ENCODE measurements at regions not wholly inside any gene's neighbourhood (a gene's known extent, or its start where the extent isn't known, plus 50 kb on each side); places are given as distances from the start of the nearest gene placed in this dataset.

DNA sequence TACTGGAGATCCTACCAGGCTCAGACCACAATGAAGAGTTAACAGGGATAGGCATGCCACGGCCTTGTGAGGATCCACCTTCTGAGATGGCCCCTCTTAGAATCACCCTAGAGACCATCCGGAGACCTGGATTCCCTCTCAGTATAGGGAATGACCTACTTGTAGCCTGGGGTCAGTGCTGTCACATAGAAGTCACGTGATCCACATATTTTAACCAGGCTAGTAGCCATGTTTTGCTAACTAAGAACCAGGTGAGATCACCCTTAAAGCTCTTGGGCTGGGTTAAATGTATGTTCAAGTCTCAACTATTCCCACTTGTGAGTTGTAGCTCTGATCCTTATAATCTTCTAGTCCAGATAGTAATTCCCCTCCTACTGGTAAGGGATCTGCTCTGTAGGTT lies 215.4 kb downstream of the CCNG2 start:
- SMC1A ChIA-PET (ENCODE audit: uncharacterized antibody, unreplicated experiment): interaction anchor here (0.9 to 1.3 kb wide), 3 partner anchors 10 to 229 kb away, joined by 3 to 8 read pairs (median 4); no protein-coding TSS in a partner anchor
- Histone ChIP-seq H3K79me2 (ENCODE audit: control insufficient read depth, insufficient read depth, low read length) (no peaks in the 10 kb centered on the region), H3K4me3 (no peak overlapping the region), H3K9ac (ENCODE audit: control insufficient read depth, insufficient read depth, low read length) (no peak overlapping the region), H3K4me1 (ENCODE audit: control insufficient read depth, insufficient read depth, low read length) (no peaks in the 10 kb centered on the region), H4K20me1 (ENCODE audit: control insufficient read depth, insufficient read depth) (no peaks in the 10 kb centered on the region), H3K27ac (ENCODE audit: control insufficient read depth, insufficient read depth) (no peak overlapping the region), H3K4me2 (ENCODE audit: control insufficient read depth, insufficient read depth) (no peak overlapping the region), H3K36me3 (ENCODE audit: control insufficient read depth in 2 of 2, insufficient read depth in 2 of 2, low read length in 1 of 2) (no peaks in the 10 kb centered on the region), H3K27me3 (replicated peaks in 1 of 2; ENCODE audit: control insufficient read depth in 2 of 2, insufficient read depth in 2 of 2, low read length in 1 of 2) (peaks cover 0 to under 1% of the 10 kb centered on the region in 2 experiments; a peak in 2 of 4 replicates), H2AFZ (ENCODE audit: control insufficient read depth, low read depth, low read length) (no peak overlapping the region), H3K9me3 (replicated peaks; ENCODE audit: control insufficient read depth, insufficient read depth, low read length) (no peaks in the 10 kb centered on the region)
- RAD21 ChIA-PET (ENCODE audit: unreplicated experiment): no interaction called here
- no TSS peak for BruUV-seq (replicated peaks)
- POLR2A ChIA-PET: no interaction called here
- CTCF ChIA-PET: interaction anchor here (1.3 to 2.1 kb wide), 3 partner anchors 9 to 229 kb away, joined by 5 to 7 read pairs (median 5); no protein-coding TSS in a partner anchor
- ATAC-seq (no peak), FAIRE-seq (no peak), DNase-seq (ENCODE audit: low read depth, low spot score) (no peak)
- WGBS (ENCODE audit: insufficient coverage, insufficient replicate concordance, low lambda C conversion rate, missing lambda C conversion rate): 6% methylated on average over 3 of the region's 3 CpGs
- intact Hi-C loops (cut with micrococcal nuclease; ENCODE audit: unreplicated experiment) (no loop called here), in situ Hi-C loops (cut with MboI) (loop anchor here (10.0 kb wide), 1 partner anchor 252 kb away; no protein-coding TSS in a partner anchor)
- TF ChIP-seq SIX5 (IDR thresholded peaks at IDR 0.05; ENCODE audit: low read depth, low read length, severe bottlenecking) (no peak), MTA2 (IDR thresholded peaks at IDR 0.05; ENCODE audit: low read depth) (no peak), ZNF384 (IDR thresholded peaks at IDR 0.05; ENCODE audit: borderline replicate concordance, low read depth, low read length) (no peak), MEF2B (IDR thresholded peaks at IDR 0.05; ENCODE audit: partially characterized antibody, poor library complexity, severe bottlenecking) (no peak), TBL1XR1 (IDR thresholded peaks at IDR 0.05; ENCODE audit: low read depth, low read length) (no peak), FOS (IDR thresholded peaks at IDR 0.05; ENCODE audit: borderline replicate concordance, extremely low read depth, insufficient read length) (no peak), STAT3 (IDR thresholded peaks at IDR 0.05; ENCODE audit: low read depth, low read length) (no peak)
- TF ChIP-seq, protein P1, sequence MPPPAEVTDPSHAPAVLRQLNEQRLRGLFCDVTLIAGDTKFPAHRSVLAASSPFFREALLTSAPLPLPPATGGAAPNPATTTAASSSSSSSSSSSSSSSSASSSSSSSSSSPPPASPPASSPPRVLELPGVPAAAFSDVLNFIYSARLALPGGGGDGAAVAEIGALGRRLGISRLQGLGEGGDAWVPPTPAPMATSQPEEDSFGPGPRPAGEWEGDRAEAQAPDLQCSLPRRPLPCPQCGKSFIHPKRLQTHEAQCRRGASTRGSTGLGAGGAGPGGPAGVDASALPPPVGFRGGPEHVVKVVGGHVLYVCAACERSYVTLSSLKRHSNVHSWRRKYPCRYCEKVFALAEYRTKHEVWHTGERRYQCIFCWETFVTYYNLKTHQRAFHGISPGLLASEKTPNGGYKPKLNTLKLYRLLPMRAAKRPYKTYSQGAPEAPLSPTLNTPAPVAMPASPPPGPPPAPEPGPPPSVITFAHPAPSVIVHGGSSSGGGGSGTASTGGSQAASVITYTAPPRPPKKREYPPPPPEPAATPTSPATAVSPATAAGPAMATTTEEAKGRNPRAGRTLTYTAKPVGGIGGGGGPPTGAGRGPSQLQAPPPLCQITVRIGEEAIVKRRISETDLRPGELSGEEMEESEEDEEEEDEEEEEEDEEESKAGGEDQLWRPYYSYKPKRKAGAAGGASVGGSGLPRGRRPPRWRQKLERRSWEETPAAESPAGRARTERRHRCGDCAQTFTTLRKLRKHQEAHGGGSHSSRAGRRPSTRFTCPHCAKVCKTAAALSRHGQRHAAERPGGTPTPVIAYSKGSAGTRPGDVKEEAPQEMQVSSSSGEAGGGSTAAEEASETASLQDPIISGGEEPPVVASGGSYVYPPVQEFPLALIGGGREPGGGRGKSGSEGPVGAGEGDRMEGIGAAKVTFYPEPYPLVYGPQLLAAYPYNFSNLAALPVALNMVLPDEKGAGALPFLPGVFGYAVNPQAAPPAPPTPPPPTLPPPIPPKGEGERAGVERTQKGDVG (CRISPR knock-in tag; IDR thresholded peaks at IDR 0.05): no peak
- TF ChIP-seq, protein P2, sequence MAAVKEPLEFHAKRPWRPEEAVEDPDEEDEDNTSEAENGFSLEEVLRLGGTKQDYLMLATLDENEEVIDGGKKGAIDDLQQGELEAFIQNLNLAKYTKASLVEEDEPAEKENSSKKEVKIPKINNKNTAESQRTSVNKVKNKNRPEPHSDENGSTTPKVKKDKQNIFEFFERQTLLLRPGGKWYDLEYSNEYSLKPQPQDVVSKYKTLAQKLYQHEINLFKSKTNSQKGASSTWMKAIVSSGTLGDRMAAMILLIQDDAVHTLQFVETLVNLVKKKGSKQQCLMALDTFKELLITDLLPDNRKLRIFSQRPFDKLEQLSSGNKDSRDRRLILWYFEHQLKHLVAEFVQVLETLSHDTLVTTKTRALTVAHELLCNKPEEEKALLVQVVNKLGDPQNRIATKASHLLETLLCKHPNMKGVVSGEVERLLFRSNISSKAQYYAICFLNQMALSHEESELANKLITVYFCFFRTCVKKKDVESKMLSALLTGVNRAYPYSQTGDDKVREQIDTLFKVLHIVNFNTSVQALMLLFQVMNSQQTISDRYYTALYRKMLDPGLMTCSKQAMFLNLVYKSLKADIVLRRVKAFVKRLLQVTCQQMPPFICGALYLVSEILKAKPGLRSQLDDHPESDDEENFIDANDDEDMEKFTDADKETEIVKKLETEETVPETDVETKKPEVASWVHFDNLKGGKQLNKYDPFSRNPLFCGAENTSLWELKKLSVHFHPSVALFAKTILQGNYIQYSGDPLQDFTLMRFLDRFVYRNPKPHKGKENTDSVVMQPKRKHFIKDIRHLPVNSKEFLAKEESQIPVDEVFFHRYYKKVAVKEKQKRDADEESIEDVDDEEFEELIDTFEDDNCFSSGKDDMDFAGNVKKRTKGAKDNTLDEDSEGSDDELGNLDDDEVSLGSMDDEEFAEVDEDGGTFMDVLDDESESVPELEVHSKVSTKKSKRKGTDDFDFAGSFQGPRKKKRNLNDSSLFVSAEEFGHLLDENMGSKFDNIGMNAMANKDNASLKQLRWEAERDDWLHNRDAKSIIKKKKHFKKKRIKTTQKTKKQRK (IDR thresholded peaks at IDR 0.05; ENCODE audit: low read depth, low read length): no peak
- TF ChIP-seq, protein P3, sequence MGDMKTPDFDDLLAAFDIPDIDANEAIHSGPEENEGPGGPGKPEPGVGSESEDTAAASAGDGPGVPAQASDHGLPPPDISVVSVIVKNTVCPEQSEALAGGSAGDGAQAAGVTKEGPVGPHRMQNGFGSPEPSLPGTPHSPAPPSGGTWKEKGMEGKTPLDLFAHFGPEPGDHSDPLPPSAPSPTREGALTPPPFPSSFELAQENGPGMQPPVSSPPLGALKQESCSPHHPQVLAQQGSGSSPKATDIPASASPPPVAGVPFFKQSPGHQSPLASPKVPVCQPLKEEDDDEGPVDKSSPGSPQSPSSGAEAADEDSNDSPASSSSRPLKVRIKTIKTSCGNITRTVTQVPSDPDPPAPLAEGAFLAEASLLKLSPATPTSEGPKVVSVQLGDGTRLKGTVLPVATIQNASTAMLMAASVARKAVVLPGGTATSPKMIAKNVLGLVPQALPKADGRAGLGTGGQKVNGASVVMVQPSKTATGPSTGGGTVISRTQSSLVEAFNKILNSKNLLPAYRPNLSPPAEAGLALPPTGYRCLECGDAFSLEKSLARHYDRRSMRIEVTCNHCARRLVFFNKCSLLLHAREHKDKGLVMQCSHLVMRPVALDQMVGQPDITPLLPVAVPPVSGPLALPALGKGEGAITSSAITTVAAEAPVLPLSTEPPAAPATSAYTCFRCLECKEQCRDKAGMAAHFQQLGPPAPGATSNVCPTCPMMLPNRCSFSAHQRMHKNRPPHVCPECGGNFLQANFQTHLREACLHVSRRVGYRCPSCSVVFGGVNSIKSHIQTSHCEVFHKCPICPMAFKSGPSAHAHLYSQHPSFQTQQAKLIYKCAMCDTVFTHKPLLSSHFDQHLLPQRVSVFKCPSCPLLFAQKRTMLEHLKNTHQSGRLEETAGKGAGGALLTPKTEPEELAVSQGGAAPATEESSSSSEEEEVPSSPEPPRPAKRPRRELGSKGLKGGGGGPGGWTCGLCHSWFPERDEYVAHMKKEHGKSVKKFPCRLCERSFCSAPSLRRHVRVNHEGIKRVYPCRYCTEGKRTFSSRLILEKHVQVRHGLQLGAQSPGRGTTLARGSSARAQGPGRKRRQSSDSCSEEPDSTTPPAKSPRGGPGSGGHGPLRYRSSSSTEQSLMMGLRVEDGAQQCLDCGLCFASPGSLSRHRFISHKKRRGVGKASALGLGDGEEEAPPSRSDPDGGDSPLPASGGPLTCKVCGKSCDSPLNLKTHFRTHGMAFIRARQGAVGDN (IDR thresholded peaks at IDR 0.05): no peak
- TF ChIP-seq, protein P4, sequence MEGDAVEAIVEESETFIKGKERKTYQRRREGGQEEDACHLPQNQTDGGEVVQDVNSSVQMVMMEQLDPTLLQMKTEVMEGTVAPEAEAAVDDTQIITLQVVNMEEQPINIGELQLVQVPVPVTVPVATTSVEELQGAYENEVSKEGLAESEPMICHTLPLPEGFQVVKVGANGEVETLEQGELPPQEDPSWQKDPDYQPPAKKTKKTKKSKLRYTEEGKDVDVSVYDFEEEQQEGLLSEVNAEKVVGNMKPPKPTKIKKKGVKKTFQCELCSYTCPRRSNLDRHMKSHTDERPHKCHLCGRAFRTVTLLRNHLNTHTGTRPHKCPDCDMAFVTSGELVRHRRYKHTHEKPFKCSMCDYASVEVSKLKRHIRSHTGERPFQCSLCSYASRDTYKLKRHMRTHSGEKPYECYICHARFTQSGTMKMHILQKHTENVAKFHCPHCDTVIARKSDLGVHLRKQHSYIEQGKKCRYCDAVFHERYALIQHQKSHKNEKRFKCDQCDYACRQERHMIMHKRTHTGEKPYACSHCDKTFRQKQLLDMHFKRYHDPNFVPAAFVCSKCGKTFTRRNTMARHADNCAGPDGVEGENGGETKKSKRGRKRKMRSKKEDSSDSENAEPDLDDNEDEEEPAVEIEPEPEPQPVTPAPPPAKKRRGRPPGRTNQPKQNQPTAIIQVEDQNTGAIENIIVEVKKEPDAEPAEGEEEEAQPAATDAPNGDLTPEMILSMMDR (IDR thresholded peaks at IDR 0.05 in 2 of 3, conservative IDR thresholded peaks at IDR 0.05 in 1 of 3; ENCODE audit: control insufficient read depth in 2 of 3, extremely low read depth in 1 of 3, insufficient read depth in 1 of 3, low read depth in 3 of 3, low read length in 3 of 3): no peak

Data from GM12878 (cell line).